Smooth muscle cell (in vitro differentiated cells): ENCODE measurements at regions not wholly inside any gene's neighbourhood (a gene's known extent, or its start where the extent isn't known, plus 50 kb on each side); places are given as distances from the start of the nearest gene placed in this dataset.

Experiments
- DNase-seq: peaks from one replicate; lab custom pipeline; 2025; ENCODE audit not compliant: unreplicated experiment; lab: John Stamatoyannopoulos, UW
- H2AFZ ChIP-seq: fragments of 200-600 bp; sonication (generic); 2 replicates; pipeline ENCODE4 v1.6.0; 2016; ENCODE audit warnings: antibody characterized with exemption, low read depth, mild to moderate bottlenecking
- H3F3A ChIP-seq: fragments of 200-600 bp; sonication (generic); 2 replicates; pipeline ENCODE4 v1.6.0; 2017; ENCODE audit warnings: antibody characterized with exemption, low read depth
- H3K27ac ChIP-seq: fragments of 200-600 bp; sonication (generic); 2 replicates; pipeline ENCODE4 v1.5.1; 2016; ENCODE audit warnings: low read depth, mild to moderate bottlenecking
- H3K27me3 ChIP-seq: fragments of 200-600 bp; sonication (generic); 2 replicates; pipeline ENCODE4 v1.6.1; 2016; ENCODE audit warnings: low read depth, mild to moderate bottlenecking
- H3K36me3 ChIP-seq: fragments of 200-600 bp; sonication (generic); 2 replicates; pipeline ENCODE4 v1.5.1; 2016; ENCODE audit warnings: low read depth
- H3K4me1 ChIP-seq: fragments of 200-600 bp; sonication (generic); 2 replicates; pipeline ENCODE4 v1.5.1; 2016; ENCODE audit warnings: low read depth
- H3K4me2 ChIP-seq: fragments of 200-600 bp; sonication (generic); 2 replicates; pipeline ENCODE4 v1.6.0; 2016; ENCODE audit warnings: mild to moderate bottlenecking
- H3K4me3 ChIP-seq: fragments of 200-600 bp; sonication (generic); 2 replicates; pipeline ENCODE4 v1.5.1; 2016; ENCODE audit warnings: mild to moderate bottlenecking
- H3K79me2 ChIP-seq: fragments of 200-600 bp; sonication (generic); 2 replicates; pipeline ENCODE4 v1.6.0; 2016; ENCODE audit warnings: low read depth, mild to moderate bottlenecking
- H3K9ac ChIP-seq: fragments of 200-600 bp; sonication (generic); 2 replicates; pipeline ENCODE4 v1.6.0; 2016; ENCODE audit warnings: low read depth
- H3K9me3 ChIP-seq: fragments of 200-600 bp; sonication (generic); replicated peaks from 2 replicates; pipeline ENCODE4 v1.5.1; 2016; ENCODE audit warnings: low read depth
- H4K20me1 ChIP-seq: fragments of 200-600 bp; sonication (generic); 2 replicates; pipeline ENCODE4 v1.6.0; 2016; ENCODE audit warnings: low read depth
- WGBS: methylation state at CpG from one replicate; pipeline ENCODE4 v1.1.7; 2016; ENCODE audit warnings: low lambda C conversion rate; 5-methylcytosine and 5-hydroxymethylcytosine counted together
- TF ChIP-seq, protein P1 (sequence below): fragments of 200-600 bp; sonication (generic); IDR thresholded peaks from 2 replicates; pipeline ENCODE4 v1.5.1; 2017; ENCODE audit warnings: borderline replicate concordance, mild to moderate bottlenecking, antibody characterized with exemption; ENCODE audit not compliant: insufficient read depth, poor library complexity, severe bottlenecking

DNA sequence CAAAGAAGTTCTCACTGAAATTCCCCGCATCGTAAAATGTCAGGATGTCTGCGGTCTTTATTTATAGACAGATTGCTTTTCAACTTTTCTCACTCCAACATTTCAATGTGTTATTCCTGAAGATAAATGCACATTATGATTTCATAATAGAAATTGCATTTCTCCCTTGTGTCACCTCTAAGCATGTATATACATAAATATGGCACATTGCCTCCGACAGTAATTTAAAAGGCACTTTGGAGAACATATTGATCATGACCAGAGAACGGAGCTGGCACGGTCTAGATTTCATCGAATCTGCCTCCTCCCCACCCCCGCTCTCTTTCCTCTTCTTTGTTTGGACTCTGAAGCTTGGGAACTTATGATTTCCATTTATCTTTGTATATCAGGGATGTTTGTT, 54.9 kb upstream of the IGSF21 start:
- no peak overlapping the region for H3K27ac ChIP-seq
- no peaks in the 10 kb centered on the region for H3K79me2 ChIP-seq
- no peaks in the 10 kb centered on the region for H3K9me3 ChIP-seq
- H3K36me3 ChIP-seq, result no peaks in the 10 kb centered on the region
- no peak overlapping the region for H3K4me3 ChIP-seq
- H4K20me1 ChIP-seq, result no peaks in the 10 kb centered on the region
- H3F3A ChIP-seq, result no peaks in the 10 kb centered on the region
- no peak overlapping the region for H3K4me2 ChIP-seq
- WGBS, result 86% methylated on average over 8 of the region's 8 CpGs
- peaks cover 42% of the 10 kb centered on the region for H3K27me3 ChIP-seq
- H3K9ac ChIP-seq, result no peak overlapping the region
- DNase-seq, result no peak
- TF ChIP-seq, protein P1, sequence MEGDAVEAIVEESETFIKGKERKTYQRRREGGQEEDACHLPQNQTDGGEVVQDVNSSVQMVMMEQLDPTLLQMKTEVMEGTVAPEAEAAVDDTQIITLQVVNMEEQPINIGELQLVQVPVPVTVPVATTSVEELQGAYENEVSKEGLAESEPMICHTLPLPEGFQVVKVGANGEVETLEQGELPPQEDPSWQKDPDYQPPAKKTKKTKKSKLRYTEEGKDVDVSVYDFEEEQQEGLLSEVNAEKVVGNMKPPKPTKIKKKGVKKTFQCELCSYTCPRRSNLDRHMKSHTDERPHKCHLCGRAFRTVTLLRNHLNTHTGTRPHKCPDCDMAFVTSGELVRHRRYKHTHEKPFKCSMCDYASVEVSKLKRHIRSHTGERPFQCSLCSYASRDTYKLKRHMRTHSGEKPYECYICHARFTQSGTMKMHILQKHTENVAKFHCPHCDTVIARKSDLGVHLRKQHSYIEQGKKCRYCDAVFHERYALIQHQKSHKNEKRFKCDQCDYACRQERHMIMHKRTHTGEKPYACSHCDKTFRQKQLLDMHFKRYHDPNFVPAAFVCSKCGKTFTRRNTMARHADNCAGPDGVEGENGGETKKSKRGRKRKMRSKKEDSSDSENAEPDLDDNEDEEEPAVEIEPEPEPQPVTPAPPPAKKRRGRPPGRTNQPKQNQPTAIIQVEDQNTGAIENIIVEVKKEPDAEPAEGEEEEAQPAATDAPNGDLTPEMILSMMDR, result no peak
- peaks cover 4% of the 10 kb centered on the region for H3K4me1 ChIP-seq
- no peak overlapping the region for H2AFZ ChIP-seq

DNA sequence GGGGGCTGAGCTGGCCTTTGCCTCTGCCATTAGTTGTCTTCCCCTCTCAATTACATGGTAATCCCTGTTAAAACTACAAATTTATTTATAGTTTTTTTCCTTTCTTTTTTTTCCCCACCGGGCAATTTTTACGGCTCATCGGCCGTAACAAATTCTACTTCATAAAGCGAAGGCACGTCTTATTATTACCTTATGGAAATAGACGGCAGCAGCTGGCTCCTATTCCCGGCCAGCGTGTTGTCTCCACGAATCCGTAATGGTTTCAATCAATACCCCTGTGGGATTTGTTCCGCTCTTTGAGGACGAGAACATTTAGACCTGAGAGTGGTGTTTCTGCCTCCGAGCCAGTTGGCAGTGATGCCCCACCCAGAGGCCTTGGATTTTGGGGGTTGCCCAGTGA, 52.4 kb upstream of the IGSF21 start:
- no peak for DNase-seq
- H3K4me2 ChIP-seq, result no peak overlapping the region
- no peak overlapping the region for H3K27ac ChIP-seq
- H4K20me1 ChIP-seq, result no peaks in the 10 kb centered on the region
- peaks cover 4% of the 10 kb centered on the region for H3K4me1 ChIP-seq
- no peak overlapping the region for H2AFZ ChIP-seq
- no peak overlapping the region for H3K9ac ChIP-seq
- H3K27me3 ChIP-seq, result peaks cover 66% of the 10 kb centered on the region
- H3K4me3 ChIP-seq, result no peak overlapping the region
- H3K79me2 ChIP-seq, result no peaks in the 10 kb centered on the region
- H3K36me3 ChIP-seq, result no peaks in the 10 kb centered on the region
- H3K9me3 ChIP-seq, result no peaks in the 10 kb centered on the region
- TF ChIP-seq, protein P1, result no peak
- WGBS, result 91% methylated on average over 14 of the region's 14 CpGs
- no peaks in the 10 kb centered on the region for H3F3A ChIP-seq

DNA sequence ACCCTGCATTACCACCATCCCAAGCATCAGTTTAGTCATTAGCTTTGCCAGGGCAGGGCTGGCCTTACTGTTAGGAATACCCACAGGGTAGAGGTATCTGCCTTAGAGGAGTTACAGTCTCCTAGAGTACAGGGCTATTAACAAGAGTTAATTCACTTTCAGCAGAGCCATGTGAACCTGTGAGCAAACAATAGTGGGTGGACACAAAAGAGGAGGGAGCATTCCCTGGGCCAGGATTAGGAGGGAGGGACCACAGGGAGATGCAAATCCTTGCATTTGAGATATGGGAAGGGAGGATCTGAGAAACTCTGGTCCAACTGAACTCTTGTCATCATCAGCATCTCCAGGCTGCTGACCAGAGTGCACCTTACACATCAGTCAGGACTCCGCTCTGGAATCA, 51.1 kb upstream of the IGSF21 start:
- peaks cover 4% of the 10 kb centered on the region for H3K4me1 ChIP-seq
- no peaks in the 10 kb centered on the region for H3K79me2 ChIP-seq
- no peaks in the 10 kb centered on the region for H3K36me3 ChIP-seq
- no peaks in the 10 kb centered on the region for H3F3A ChIP-seq
- no peaks in the 10 kb centered on the region for H4K20me1 ChIP-seq
- peaks cover 71% of the 10 kb centered on the region for H3K27me3 ChIP-seq
- H3K4me3 ChIP-seq, result no peak overlapping the region
- no peak overlapping the region for H3K9ac ChIP-seq
- H3K9me3 ChIP-seq, result no peaks in the 10 kb centered on the region
- H3K27ac ChIP-seq, result no peak overlapping the region
- H2AFZ ChIP-seq, result no peak overlapping the region
- H3K4me2 ChIP-seq, result no peak overlapping the region
- WGBS, result 93% methylated on average over 1 of the region's 1 CpG
- TF ChIP-seq, protein P1, result no peak
- no peak for DNase-seq

DNA sequence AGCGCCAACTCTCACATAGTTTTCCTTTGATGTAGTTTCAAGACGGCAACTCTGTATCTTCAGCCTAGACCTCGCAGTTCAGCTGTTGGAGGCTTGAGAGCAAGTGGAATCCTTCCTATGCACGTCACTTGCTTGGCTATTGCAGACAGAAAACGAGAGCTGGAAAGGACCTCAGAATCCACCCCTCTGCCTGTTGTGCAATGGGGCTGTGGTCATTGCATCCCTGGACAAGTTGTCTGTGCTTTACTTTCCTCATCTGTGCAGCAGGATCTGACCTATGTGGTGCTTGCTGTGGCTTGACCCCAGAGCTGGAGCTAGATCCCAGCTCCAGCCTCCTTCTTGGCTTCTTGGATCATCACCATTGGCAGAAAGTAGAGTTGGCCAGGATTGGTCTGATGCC, 50.0 kb upstream of the IGSF21 start:
- H3K9me3 ChIP-seq, result no peaks in the 10 kb centered on the region
- H3K4me3 ChIP-seq, result no peak overlapping the region
- 79% methylated on average over 5 of the region's 5 CpGs for WGBS
- H3K27ac ChIP-seq, result no peak overlapping the region
- H3F3A ChIP-seq, result no peaks in the 10 kb centered on the region
- H3K27me3 ChIP-seq, result peaks cover 60% of the 10 kb centered on the region
- H3K9ac ChIP-seq, result no peak overlapping the region
- H2AFZ ChIP-seq, result no peak overlapping the region
- H3K4me1 ChIP-seq, result peaks cover 4% of the 10 kb centered on the region
- H3K79me2 ChIP-seq, result no peaks in the 10 kb centered on the region
- no peaks in the 10 kb centered on the region for H4K20me1 ChIP-seq
- no peak overlapping the region for H3K4me2 ChIP-seq
- TF ChIP-seq, protein P1, result no peak
- no peak for DNase-seq
- no peaks in the 10 kb centered on the region for H3K36me3 ChIP-seq
